Gastrocnemius medialis (tissue), 4 donors: ENCODE measurements at regions not wholly inside any gene's neighbourhood (a gene's known extent, or its start where the extent isn't known, plus 50 kb on each side); places are given as distances from the start of the nearest gene placed in this dataset.

ENCODE experiments used
- ATAC-seq, 2 donors: fragments of 150-250 bp; one replicate each; pipeline ENCODE4 v1.9.1; 2016
- DNase-seq, 2 donors: peaks; one replicate each; pipeline ENCODE4 v3.0.0-alpha.2; 2019
- H3K27ac ChIP-seq, 4 donors: fragments of 200-600 bp; sonication (generic); 1 replicate in 1 of 4; 2 replicates in 3 of 4; pipeline ENCODE4 v1.5.1; 2016 to 2018; ENCODE audit warnings: mild to moderate bottlenecking in 2 of 4, moderate library complexity in 1 of 4
- H3K27me3 ChIP-seq, 3 donors: fragments of 200-600 bp; sonication (generic) in 2 of 3; 1 replicate in 1 of 3; 2 replicates in 2 of 3; pipeline versions ENCODE4 v1.5.1 to v1.6.0; 2016 to 2019; ENCODE audit warnings: mild to moderate bottlenecking in 1 of 3, moderate library complexity in 1 of 3
- H3K36me3 ChIP-seq, 2 donors: fragments of 200-600 bp; sonication (generic) in 1 of 2; one replicate each; pipeline ENCODE4 v1.5.1; 2017 to 2018
- H3K4me1 ChIP-seq, 2 donors: fragments of 200-600 bp; sonication (generic) in 1 of 2; one replicate each; pipeline ENCODE4 v1.5.1; 2016 to 2017; ENCODE audit warnings: mild to moderate bottlenecking in 2 of 2
- H3K4me3 ChIP-seq, 4 donors: fragments of 200-600 bp; sonication (generic) in 3 of 4; 1 replicate in 1 of 4; 2 replicates in 3 of 4; pipeline ENCODE4 v1.5.1; 2016 to 2019; ENCODE audit warnings: mild to moderate bottlenecking in 2 of 4
- H3K9me3 ChIP-seq, 3 donors: fragments of 200-600 bp; sonication (generic) in 2 of 3; 1 replicate in 1 of 3; 2 replicates in 2 of 3; pipeline ENCODE4 v1.5.1; 2016 to 2019
- CTCF ChIP-seq, 5 experiments: fragments of 450-650 bp in 3 of 5; fragments of 200-600 bp in 2 of 5; sonication (generic) in 2 of 5; IDR thresholded peaks in 4 of 5; conservative IDR thresholded peaks in 1 of 5; 1 replicate in 4 of 5; 2 replicates in 1 of 5; pipeline ENCODE4 v1.5.1; 2016 to 2019; ENCODE audit warnings: antibody characterized with exemption in 5 of 5, mild to moderate bottlenecking in 3 of 5, moderate library complexity in 3 of 5
- POLR2A ChIP-seq, 2 donors: fragments of 450-650 bp; IDR thresholded peaks; one replicate each; pipeline ENCODE4 v1.6.1; 2017; ENCODE audit warnings: antibody characterized with exemption in 2 of 2, mild to moderate bottlenecking in 2 of 2, moderate library complexity in 2 of 2
- in situ Hi-C, 4 donors: fragments of 200-750 bp; cut with MboI; loops; one replicate each; pipeline versions ENCODE4 v1.15.0 to v1.8.0; 2017; ENCODE audit warnings: low sequenced_read_pairs in 4 of 4
- intact Hi-C: fragments of 100-400 bp; cut with DNase I; formaldehyde crosslinking; loops from one replicate; pipeline ENCODE4 v1.15.1; 2023; ENCODE audit warnings: low total_unique reads

GRCh38 chr4:138298431-138298830 lies 56.3 kb upstream of the SLC7A11 start:
- in situ Hi-C loops: no loop called here
- Histone ChIP-seq H3K27me3 (no peaks in the 10 kb centered on the region), H3K36me3 (no peaks in the 10 kb centered on the region), H3K4me1 (no peaks in the 10 kb centered on the region), H3K9me3 (no peaks in the 10 kb centered on the region), H3K4me3 (no peak overlapping the region), H3K27ac (no peak overlapping the region)
- no peak for TF ChIP-seq POLR2A (IDR thresholded peaks at IDR 0.05)
- no peak for TF ChIP-seq CTCF (IDR thresholded peaks at IDR 0.05 in 4 of 5, conservative IDR thresholded peaks at IDR 0.05 in 1 of 5)
- ATAC-seq (no peak), DNase-seq (no peak)
- intact Hi-C loops: no loop called here

- in situ Hi-C loops (no loop called here), intact Hi-C loops (no loop called here)
- ATAC-seq: no peak
- Histone ChIP-seq H3K9me3 (no peaks in the 10 kb centered on the region), H3K27me3 (no peaks in the 10 kb centered on the region), H3K27ac (no peak overlapping the region), H3K4me1 (no peaks in the 10 kb centered on the region), H3K36me3 (no peaks in the 10 kb centered on the region), H3K4me3 (no peak overlapping the region)
- no peak for DNase-seq
- TF ChIP-seq POLR2A (IDR thresholded peaks at IDR 0.05) (no peak), CTCF (IDR thresholded peaks at IDR 0.05 in 4 of 5, conservative IDR thresholded peaks at IDR 0.05 in 1 of 5) (no peak)
Observed at GRCh38 chr4:138297743-138298405, 55.7 kb upstream of the SLC7A11 start.

- Histone ChIP-seq H3K27me3 (no peaks in the 10 kb centered on the region), H3K4me3 (no peak overlapping the region), H3K4me1 (no peaks in the 10 kb centered on the region), H3K9me3 (no peaks in the 10 kb centered on the region), H3K36me3 (no peaks in the 10 kb centered on the region), H3K27ac (no peak overlapping the region)
- no peak for ATAC-seq
- in situ Hi-C loops (no loop called here), intact Hi-C loops (no loop called here)
- no peak for DNase-seq
- TF ChIP-seq POLR2A (IDR thresholded peaks at IDR 0.05): no peak
- TF ChIP-seq CTCF (IDR thresholded peaks at IDR 0.05 in 4 of 5, conservative IDR thresholded peaks at IDR 0.05 in 1 of 5): no peak
Observed at GRCh38 chr4:138292321-138292720, 50.2 kb upstream of the SLC7A11 start.
